ENCODE measurements at regions not wholly inside any gene's neighbourhood (a gene's known extent, or its start where the extent isn't known, plus 50 kb on each side); places are given as distances from the start of the nearest gene placed in this dataset.

DNA sequence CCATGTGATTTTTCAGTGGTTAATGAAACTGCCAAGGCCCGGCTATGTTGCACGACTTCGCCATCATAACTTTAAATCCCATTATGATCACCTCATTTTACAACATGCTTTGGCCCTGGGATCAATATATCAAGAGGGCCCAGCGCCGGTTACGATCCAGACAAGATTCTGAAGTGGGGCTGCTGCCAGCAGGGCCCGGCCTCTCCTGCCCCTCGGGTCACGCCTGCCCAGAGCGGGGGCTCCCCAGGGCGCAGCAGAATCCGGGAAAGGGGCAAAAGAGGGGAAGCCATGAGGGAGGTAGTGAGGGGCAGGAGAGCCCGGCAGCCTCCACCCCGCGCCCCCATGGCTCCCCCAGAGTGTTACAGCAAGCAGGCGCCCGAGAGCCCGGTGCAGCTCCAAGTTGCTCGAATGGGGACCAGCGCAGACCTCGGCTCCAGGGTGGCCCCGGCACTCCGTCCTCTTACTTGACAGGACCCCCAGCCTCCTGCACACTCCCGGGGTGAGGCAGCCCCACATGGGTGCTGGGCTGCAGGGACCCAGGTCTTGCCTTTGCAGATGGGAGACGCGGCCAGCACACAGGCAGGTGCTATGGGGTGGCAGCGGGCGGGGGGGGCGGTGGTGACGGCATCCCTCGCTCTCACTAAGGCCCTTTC lies 129.8 kb upstream of the NKX1-1 start:
- TF ChIP-seq GATA2 (IDR thresholded peaks at IDR 0.05; ENCODE audit: low read depth, low read length) (no peak), GATA3 (IDR thresholded peaks at IDR 0.05; ENCODE audit: low read depth, low read length) (no peak)

Measured in SH-SY5Y (cell line).